ENCODE measurements at regions not wholly inside any gene's neighbourhood (a gene's known extent, or its start where the extent isn't known, plus 50 kb on each side); places are given as distances from the start of the nearest gene placed in this dataset.

GRCh38 chr2:136407952-136408318 is 290.0 kb upstream of the CXCR4 start:
- Histone ChIP-seq H2AFZ (no peak overlapping the region), H3K27me3 (ENCODE audit: insufficient read depth, low read depth) (peaks cover 70% of the 10 kb centered on the region), H4K20me1 (ENCODE audit: insufficient read depth) (no peaks in the 10 kb centered on the region), H3F3A (ENCODE audit: insufficient read depth, low read depth) (no peaks in the 10 kb centered on the region), H3K4me1 (replicated peaks; ENCODE audit: insufficient read depth) (no peaks in the 10 kb centered on the region), H3K9me2 (ENCODE audit: insufficient read depth) (no peaks in the 10 kb centered on the region), H3K79me2 (ENCODE audit: low read depth) (no peaks in the 10 kb centered on the region), H3K27ac (no peak overlapping the region), H3K9me3 (ENCODE audit: insufficient read depth, low read depth) (no peaks in the 10 kb centered on the region), H3K4me3 (no peak overlapping the region), H3K36me3 (ENCODE audit: low read depth) (no peaks in the 10 kb centered on the region), H3K4me2 (no peak overlapping the region)
- BruUV-seq (replicated peaks): no TSS peak
- ChIA-PET POLR2A (ENCODE audit: unreplicated experiment) (no interaction called here), CTCF (no interaction called here)
- intact Hi-C loops (cut with micrococcal nuclease; ENCODE audit: unreplicated experiment): no loop called here
- no peak for DNase-seq
- no peak for TF ChIP-seq CTCF (conservative IDR thresholded peaks at IDR 0.05)
- no peak for TF ChIP-seq EZH2 (IDR thresholded peaks at IDR 0.05; ENCODE audit: low read depth)

DNA sequence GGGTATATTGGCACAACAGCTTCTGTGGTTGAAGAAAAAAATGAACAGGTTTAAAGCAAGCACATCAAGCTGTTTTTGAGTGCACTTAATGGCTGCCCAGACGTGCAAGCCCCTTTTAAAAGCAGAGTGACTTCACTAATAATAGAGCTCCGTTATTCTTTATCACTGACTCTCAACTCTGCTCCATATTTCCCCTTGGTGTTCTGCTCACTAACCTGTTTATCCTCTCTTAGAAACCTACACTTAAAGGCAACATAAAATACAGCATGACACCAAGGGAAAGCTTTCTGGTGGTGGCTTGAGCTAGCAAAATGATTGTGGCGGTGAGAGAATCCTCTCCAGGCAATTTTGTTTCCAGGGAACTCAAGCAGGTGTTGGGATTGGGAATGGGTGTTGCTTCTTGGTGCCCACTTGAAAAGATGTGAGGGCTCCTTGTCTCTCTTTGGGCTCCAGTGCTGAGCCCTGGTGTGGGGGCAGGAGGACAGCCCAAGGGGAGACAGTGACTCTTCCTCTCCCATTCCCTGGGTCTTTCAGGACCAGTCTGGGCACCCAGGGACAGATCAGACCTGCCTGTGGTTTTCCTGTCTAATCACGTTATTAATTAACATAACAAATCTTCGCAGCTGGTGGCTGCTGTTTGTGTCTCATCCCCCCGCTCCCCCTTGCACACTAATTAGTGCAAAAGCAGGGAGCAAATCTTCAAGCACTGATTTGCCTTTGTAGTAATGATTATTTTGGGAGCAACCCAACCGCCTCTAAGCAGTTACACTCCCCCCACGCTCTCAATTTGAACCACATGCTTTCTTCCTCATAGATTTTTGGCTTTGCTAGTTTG is 289.4 kb upstream of the CXCR4 start:
- Histone ChIP-seq H4K20me1 (ENCODE audit: insufficient read depth) (no peaks in the 10 kb centered on the region), H3K27me3 (ENCODE audit: insufficient read depth, low read depth) (peaks cover 75% of the 10 kb centered on the region), H3K79me2 (ENCODE audit: low read depth) (no peaks in the 10 kb centered on the region), H3K4me2 (no peak overlapping the region), H3K9me2 (ENCODE audit: insufficient read depth) (no peaks in the 10 kb centered on the region), H3K4me1 (replicated peaks; ENCODE audit: insufficient read depth) (no peaks in the 10 kb centered on the region), H3K27ac (no peak overlapping the region), H3F3A (ENCODE audit: insufficient read depth, low read depth) (no peaks in the 10 kb centered on the region), H3K9me3 (ENCODE audit: insufficient read depth, low read depth) (no peaks in the 10 kb centered on the region), H2AFZ (no peak overlapping the region), H3K36me3 (ENCODE audit: low read depth) (no peaks in the 10 kb centered on the region), H3K4me3 (no peak overlapping the region)
- DNase-seq: no peak
- intact Hi-C loops (cut with micrococcal nuclease; ENCODE audit: unreplicated experiment): no loop called here
- POLR2A ChIA-PET (ENCODE audit: unreplicated experiment): no interaction called here
- no TSS peak for BruUV-seq (replicated peaks)
- no peak for TF ChIP-seq CTCF (conservative IDR thresholded peaks at IDR 0.05)
- TF ChIP-seq EZH2 (IDR thresholded peaks at IDR 0.05; ENCODE audit: low read depth): no peak
- CTCF ChIA-PET: no interaction called here

DNA sequence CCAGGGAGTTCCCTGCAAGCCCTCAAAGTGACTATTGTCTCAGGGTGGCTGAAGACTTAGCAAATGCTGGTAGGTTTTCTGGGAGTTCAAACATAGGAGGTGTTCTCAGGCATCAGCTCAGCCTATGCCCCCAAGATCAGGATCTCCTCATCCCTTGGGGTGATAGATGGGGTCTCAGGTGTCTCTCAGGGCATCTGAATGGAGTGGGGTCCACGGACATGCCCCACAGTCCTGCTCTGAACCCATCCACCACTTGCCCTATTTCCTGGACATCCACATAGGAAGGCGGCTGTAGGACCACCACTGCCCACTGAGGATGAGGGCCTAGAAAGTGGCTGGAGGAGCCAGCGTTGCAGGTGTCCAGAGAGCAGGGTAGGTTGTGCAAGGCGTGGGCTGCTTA is 287.0 kb upstream of the CXCR4 start:
- Histone ChIP-seq H3K9me2 (ENCODE audit: insufficient read depth) (no peaks in the 10 kb centered on the region), H3K4me1 (replicated peaks; ENCODE audit: insufficient read depth) (0 out of 2 replicates have a peak, but pooled peaks cover 4% of the 10 kb centered on the region), H3K4me2 (no peak overlapping the region), H3K9me3 (ENCODE audit: insufficient read depth, low read depth) (no peaks in the 10 kb centered on the region), H3K27ac (no peak overlapping the region), H2AFZ (no peak overlapping the region), H3K79me2 (ENCODE audit: low read depth) (no peaks in the 10 kb centered on the region), H4K20me1 (ENCODE audit: insufficient read depth) (no peaks in the 10 kb centered on the region), H3F3A (ENCODE audit: insufficient read depth, low read depth) (peaks cover 4% of the 10 kb centered on the region; the same call in 1 of the 2 replicates), H3K36me3 (ENCODE audit: low read depth) (no peaks in the 10 kb centered on the region), H3K27me3 (ENCODE audit: insufficient read depth, low read depth) (peaks cover 66% of the 10 kb centered on the region), H3K4me3 (no peak overlapping the region)
- CTCF ChIA-PET: interaction anchor here (0.5 kb wide), 1 partner anchor 378 kb away, joined by 5 read pairs; no protein-coding TSS in a partner anchor
- POLR2A ChIA-PET (ENCODE audit: unreplicated experiment): no interaction called here
- no peak for DNase-seq
- intact Hi-C loops (cut with micrococcal nuclease; ENCODE audit: unreplicated experiment): no loop called here
- TF ChIP-seq EZH2 (IDR thresholded peaks at IDR 0.05; ENCODE audit: low read depth): no peak
- TF ChIP-seq CTCF (conservative IDR thresholded peaks at IDR 0.05): no peak
- BruUV-seq (replicated peaks): no TSS peak
